Stimulated activated CD4-positive, alpha-beta T cell treated with anti-CD3 and anti-CD28 coated beads, Interleukin-2, amount 100 ng/mL, for 48 hours (primary cell): ENCODE measurements at regions not wholly inside any gene's neighbourhood (a gene's known extent, or its start where the extent isn't known, plus 50 kb on each side); places are given as distances from the start of the nearest gene placed in this dataset.

Experiments
- DNase-seq, 2 donors: peaks; one replicate each; pipeline ENCODE4 v3.0.0-alpha.2; 2020

DNA sequence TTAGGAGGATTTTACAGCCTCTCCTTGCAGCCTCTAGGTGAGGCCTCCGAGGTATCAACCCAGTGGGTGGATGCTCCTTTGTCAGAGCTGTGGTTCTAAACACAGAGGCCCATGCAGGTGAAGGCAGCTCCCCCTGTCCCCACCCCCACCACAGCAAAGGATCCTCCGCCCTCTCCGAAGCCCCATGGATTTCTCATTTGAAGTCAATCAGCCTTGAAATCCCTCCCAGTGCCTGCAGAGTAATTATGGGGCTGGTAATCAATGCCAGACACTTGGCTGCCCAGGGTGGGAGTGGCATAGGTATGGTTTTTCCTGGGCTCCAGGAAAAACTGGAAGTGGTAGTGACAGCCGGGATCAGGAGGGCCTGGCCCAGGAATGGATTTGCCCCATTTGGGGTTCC lies 119.5 kb upstream of the CSF3R start:
- DNase-seq: no peak

DNA sequence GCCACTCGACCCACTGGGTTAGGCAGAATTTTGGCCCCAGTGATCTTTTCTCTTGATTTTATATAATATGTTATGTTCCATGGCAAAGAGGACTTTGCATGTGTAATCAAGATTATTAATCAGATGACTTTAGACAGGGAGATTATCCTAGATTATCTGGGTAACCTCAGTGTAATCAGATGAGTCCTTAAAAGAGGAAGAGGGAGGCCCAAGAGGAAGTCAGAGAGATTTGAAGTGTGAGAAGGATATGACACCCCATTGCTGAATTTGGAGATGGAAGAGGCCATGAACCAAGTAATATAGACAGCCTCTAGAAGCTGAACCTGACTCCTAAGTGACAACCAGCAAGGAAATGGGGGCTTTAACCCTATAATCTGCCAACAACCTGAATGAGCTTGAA lies 117.1 kb upstream of the CSF3R start:
- no peak for DNase-seq

DNA sequence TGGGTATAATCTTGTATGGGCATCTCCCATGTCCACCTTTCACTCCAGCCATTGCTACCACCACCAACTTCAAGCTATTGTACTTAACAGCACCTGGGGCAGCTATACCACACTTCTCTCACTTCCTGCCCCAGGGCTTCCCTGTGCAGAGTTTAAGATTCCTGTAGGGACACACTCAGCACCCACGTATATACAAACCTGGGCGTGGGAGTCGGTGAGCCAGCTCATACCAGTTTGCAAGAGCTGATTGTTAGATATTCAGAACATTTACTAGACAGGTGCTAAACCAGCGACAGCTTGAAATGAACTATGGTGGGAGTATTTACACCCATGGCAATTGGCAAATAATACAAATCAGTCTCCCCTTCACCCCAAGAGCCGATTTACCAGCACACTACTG lies 114.8 kb upstream of the CSF3R start:
- DNase-seq: no peak

DNA sequence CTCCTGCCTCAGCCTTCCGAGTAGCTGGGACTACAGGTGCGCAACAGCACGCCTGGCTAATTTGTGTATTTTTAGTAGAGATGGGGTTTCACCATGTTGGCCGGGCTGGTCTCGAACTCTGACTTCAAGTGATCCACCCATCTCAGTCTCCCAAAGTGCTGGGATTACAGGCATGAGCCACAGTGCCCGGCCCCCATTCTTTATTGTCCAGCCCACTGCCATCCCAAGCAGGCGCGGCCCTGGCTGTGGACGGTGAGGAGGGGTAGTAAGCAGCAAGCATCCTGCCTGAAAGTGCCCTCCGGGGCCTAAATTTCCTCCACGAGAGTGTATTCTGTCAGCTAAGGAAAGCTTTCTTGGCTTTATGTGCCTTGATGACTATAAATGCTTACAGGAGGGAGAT lies 113.2 kb upstream of the CSF3R start:
- DNase-seq: no peak

DNA sequence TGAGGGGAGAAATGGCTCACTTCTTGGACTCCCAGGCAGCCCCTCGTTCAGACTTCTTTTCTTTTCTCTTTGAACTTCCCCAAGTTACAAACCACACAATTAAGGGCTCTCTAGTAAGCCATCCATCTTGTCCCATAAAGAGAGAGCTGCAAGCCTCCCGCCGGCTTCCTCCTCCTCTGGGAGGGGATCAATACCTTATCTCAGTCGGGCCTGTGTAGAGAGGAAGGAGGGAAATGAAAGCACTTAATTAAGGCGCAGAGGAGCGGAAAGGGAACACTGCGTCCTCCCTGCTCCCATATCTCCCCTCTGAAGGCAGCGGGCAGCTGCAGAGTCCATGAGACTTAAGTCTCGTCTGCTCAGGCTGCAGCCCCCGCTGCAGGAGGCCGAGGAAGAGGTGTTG lies 112.6 kb upstream of the CSF3R start:
- no peak for DNase-seq

DNA sequence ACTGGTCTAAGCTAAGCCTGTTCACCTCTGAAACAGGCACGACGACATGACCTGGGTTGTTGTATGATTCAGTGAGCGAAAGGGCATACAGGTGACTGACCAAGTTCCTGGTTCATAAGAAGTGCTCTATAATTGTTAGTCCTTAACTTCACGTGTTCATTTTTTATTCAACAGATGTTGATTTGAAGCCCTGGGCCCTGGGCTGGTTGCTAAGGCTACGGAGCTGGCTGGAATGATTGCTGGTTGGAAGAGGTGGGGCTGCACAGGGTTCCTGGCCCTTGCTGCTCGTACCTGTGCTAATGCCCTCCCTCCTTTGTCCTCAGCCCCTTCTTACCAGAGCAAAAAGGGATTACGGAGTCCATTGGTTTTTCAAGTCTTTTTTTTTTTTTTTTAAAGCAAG lies 111.3 kb upstream of the CSF3R start:
- no peak for DNase-seq

DNA sequence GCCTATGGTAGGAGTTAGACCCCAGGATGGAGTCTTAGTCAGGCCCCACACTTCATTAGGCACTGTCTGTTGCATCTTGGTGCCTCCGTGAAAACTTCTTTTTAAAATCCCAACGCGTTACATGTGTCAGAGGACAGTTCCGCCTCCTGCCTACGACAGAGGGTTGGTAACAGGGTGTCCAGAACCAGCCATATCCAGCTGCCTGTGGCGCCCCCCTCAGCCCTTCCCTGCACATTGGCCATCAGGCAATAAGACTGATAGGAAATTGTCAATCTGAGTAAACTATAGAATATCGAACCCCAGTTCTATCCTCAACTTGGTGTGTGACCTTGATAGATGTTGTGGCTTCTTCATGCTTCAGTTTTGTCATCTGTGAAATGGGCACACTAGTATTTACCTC lies 108.6 kb upstream of the CSF3R start:
- DNase-seq: no peak

DNA sequence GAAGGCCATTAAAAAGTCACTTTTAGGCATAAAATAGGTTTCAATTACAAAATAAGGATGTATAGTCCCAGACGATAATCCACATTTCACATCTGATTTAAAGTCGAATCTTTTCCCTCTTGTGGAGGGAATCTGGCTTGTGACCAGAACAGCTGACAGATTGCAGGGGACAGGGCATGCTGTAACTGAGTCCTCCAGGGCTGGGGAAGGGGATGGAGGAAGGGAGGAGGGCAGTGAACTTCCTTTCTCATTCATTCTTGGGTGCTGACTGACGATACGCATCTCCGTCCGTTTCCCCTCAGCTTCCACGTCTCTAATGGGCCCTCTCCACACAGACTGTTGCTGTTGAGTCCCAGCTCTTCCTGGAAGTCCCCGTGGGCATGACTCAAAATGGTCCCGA lies 108.1 kb upstream of the CSF3R start:
- no peak for DNase-seq

DNA sequence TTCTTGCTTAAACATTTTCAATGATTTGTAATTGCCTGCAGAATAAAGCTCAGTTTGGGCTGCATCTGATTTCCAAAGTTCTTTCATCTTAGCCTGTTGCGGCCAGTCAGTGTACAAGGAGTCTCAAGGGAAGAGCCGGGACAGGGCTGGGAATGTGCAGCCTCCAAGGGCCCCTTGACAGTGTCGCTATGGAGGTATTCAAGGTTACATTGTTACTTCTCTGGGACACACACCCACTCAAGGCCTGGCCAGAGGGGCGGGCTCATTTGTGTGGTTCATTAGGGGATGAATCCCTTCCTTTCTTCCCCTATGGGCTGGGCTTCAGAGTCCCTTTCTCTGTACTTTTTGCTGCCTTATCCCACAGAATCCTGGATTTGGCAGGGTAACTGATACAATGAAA lies 107.6 kb upstream of the CSF3R start:
- DNase-seq: no peak

DNA sequence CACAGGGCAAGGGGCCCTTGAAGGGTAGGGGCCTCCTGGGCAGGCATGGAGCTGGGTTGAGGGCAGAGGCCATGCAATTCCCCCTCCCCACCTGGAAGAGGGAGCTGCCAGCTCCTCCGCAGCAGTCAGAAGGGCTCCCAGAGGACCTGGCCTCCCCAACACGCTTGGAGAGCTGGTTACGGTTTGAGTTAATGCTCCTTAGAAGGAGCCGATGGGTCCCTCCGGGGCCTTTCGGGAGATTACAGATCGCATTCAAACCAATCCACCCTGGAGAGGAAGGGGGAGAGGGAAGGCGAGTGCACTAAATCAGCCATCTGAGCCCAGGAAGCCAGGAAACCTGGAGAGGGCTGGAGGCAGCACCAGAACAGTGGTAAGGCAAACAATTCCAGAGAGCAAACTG lies 106.3 kb upstream of the CSF3R start:
- no peak for DNase-seq

DNA sequence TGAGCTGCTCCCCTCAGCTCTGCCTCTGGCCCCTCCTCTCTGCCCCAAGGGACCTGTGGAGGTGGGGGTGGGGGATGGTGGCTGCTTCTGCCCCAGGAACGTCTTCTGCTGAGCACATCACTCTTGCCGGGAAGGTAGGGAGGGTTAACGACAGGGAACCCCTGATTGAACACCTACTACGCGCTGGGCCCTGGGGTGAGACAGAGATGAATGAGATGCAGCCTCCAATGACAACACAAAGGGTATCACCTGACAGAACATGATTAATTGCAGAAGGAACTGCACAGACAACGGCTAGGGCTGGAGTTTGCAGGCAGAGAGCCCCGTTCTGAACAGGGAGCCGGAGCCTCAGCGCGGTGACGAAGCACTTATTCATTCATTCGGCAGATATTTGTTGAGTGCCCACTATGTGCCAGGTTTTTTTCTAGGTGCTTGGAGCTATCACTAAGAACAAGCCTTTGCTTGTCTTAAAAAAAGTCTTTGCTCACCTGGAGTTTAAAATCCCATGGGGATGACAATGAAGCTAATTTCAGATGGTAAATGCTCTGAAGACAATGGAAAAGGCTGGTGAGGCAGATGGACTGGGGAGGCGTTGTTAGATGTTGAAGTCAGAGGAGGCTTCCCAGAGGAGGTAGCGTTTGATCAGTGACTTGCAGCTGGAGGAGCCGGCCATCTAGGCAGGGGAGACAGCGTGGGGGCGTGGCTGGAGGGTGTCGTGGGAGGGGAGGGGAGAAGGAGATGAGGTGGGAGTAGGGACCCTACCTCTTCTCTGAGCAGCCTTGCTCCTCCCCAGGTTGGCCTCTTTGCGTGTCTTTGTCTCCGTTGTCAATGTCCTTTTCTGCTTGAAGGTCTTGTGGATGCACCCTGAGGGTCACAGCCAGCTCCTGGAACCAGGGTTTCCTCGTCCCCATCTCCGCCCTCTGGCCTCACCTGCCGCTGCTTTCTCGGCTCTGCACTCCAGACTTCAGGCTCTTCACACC lies 103.1 kb upstream of the CSF3R start:
- DNase-seq: no peak

DNA sequence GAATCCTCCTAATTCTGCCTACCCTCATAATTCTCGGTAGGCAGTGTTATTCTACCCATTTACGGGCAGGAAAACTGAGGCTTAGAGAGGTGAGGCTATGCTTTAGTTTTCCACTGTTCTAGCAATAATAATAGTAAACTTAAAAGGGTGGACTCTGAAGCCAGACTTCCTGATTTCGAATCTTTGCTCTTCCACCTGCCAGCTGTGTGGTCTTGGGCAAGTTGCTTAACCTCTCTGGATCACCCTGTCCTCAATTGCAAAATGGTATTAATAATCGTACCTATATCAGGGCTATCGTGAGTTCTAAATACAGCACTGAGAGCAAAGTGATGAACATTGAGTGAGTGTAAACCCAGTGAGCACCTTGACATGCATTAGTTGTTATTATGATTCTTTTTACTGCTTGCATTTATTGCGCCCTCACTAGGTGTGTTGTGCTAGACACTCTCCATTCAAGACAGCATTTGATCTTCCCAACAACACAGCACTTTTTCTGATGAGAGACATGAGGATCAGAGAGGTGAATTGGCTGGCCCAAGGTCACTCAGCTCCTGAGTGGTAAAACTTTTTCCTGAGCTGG lies 102.3 kb upstream of the CSF3R start:
- no peak for DNase-seq

DNA sequence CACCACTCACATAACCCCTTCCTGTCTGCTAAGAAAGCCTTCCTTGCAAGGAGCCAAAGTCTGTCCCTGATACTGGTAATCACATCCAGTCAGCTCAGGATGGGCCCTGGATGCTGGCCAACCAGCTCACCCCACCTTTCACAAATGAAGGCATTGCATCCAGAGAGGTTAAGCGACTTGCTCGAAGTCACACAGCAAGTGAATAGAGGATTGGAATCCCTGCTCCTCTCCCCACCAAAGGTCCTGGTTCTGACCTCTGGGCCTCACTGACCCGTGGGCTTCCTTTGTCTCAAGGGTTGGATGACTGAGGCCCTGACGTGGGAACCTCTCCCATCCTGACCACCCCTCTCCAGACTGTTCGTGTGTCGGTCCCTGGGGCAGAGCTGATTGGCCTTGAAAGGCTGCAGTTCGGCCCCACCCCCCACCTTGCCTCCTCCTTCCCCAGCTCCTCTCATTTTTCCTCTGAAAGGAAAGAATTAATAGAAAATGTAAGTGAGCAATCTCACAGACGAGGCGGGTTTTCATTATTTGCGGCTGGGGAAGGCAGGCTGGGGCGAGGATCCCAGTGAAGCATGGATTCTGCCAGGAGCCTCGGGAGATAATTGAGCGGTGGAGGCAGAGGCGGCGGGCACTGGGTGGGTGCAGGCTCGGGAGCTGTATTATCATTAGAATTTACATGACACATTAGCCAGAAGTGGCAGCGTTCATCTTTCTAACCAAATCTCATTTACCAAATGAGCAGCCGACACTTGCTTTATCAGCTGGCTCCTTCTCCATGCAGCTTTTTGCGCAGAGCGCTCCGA lies 101.5 kb upstream of the CSF3R start:
- no peak for DNase-seq

DNA sequence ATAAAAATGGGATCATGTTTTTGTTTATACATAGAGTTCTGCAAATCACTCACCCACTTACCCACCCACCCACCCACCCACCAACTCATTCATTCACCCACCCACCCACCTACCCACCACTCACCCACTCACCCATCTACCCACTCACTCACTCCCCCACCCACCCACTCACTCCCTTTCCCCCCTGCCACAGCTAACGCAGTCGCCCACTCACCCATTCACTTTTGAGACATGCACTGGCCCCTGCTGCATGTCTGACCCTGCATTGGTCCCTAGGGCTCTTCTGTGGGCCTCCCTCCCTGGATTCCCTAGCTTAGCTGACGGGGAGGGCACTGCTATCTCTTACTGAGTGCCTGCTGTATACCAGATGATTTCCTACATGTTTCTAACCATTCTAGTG lies 100.4 kb upstream of the CSF3R start:
- no peak for DNase-seq

DNA sequence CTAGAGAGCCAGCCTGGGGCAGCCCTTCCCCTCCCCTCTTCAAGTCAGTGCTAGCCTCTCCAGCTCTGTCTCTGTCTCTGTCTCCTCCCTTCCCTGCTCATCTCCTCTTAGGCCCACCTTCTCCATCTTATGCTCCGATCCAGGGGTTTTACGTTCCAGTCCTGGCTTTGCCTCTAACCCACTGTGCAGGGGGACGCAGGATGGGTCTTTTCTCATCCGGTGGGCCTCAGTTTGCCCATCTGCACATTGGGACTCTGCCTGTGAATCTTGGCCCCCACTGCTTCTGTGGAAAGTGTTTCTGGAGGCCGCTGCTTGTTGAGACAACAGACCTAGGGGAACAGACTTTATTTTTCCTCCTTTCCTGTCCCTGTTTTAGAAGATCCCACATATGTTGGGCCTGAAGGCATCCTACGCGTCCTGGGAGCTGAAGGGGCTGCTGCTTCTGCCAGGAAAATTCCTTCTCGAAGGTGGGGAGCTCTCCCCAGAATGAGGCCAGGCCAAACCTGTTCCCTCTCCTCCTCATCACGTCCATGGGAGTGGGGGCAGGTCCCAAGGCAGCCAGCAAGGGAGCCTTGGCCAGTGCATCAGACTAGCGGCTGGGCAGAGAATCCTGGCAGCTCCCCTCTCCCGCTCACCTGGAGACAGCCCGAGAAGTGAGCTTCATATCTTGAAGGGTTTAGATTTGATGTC lies 99.5 kb upstream of the CSF3R start:
- no peak for DNase-seq

DNA sequence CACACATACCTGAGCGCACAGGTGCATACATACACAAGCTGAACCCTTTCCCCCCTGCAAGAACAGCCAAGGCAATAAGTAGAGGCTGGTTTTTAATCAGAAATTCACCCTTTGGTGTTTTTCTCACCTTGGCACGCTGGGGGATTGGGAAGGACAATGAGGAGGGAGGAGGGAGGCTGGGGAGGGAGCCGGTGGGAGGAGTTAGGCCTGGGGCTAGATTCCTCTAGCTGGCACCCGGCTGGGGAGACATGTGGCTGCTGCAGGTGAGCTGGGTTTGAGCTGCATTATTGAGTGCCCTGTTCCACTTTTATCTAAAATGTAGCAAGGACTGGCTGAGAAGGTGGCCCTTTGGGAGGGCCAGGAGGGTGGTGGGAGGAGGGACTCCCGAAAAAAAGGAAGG lies 97.8 kb upstream of the CSF3R start:
- no peak for DNase-seq

DNA sequence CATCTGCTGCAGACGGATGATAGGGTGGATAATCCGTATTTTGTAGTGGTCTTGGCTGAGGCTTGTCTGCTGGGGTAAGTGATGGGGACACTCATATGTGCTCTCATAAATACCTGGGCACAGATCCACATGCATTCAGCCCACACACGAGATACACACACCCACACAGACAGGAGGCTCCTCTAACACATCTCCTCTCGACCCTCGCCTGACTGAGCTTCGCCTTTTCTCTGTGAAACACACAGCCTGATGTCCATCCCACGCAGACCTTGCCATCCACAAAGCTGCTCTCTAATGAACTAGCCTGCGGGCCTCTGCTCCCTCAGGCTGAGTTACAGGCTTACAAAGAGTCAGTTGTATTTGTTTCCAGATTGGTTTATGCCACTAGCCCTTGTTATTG lies 96.3 kb upstream of the CSF3R start:
- no peak for DNase-seq

DNA sequence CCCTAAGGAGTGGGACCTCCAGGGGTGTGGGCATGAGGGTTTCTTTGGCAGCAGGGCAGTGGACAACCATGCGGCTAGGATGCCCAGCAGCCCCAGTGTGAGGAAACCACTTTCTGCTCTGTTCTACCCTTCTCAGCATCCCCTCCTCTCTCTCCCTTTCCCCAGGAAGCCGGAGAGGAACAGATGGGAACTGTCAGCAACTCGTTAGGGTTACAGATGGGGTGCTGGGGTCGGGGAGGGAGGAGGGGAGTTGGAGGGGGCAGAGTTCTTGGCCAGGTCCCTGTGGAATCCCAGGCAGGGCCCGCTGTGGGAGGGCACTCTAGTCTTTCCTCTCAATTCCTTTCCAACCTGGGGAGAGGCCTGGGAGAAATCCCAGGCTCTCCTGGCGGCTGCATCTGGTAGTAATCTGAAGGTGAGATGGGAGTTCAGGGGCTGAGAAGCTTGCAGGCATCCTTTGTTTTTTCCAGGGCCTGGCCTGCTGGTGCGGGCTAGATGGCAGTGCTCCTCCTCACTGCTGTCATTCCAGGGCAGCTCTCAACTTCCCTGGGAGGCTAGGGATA lies 93.9 kb upstream of the CSF3R start:
- no peak for DNase-seq

DNA sequence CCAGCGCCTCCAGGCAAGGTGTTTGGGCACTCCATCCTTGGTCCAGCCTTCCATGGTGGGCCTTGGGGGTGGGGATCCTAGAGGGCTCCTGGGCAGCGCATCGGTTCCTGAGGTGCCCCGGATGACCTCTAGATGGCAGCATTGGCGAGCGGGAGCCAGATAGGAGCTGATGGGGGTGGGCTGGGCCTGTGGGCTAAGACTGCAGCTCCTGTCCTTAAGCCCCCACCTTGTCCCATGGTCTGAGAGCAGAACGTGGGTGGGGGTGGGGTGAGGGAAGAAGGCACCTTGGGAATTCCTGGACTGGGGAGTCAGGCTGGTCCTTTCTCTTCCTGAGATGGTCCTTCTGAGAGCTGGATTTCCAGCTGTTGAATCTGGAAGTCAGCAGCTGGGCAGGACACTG lies 93.4 kb upstream of the CSF3R start:
- DNase-seq: peak; percentile 44 to 57

DNA sequence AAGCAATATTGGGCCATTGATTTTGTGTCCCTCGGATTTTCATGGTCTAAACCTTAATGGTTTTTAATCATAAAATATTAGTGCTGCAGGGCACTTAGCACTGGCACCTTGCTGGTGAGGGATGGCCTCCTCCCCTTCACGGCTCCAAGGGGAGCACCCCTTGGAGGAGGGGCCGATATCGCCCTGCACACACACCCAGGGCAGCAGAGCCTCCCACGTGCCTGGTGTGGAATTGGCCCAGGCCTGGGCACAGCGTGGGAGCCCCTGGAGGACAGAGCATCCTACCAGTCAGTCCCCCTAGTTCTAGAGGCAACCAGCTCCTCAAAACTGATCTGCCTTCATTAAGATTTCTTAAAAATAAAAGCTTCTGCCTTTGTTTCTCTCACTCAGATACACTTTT lies 90.7 kb upstream of the CSF3R start:
- DNase-seq: no peak

DNA sequence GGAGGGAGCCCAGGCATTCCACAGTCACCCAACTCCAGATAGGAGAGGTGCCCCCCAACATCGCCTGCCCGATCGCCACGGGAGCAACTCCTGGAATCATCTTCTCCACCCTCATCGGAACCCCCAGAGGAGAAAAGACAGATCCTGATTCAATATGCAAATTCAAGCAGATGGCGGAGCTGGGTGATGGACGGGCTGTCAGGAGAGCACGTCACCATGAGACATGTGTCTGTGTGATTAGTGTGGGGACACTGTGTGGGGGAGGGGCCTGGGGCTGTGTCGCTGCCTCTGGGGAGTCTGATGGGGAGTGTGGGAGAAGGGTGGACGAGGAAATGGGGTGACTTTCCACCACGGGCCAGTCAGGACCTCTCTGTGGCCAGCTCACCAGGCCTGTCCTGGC lies 90.2 kb upstream of the CSF3R start:
- DNase-seq: no peak

DNA sequence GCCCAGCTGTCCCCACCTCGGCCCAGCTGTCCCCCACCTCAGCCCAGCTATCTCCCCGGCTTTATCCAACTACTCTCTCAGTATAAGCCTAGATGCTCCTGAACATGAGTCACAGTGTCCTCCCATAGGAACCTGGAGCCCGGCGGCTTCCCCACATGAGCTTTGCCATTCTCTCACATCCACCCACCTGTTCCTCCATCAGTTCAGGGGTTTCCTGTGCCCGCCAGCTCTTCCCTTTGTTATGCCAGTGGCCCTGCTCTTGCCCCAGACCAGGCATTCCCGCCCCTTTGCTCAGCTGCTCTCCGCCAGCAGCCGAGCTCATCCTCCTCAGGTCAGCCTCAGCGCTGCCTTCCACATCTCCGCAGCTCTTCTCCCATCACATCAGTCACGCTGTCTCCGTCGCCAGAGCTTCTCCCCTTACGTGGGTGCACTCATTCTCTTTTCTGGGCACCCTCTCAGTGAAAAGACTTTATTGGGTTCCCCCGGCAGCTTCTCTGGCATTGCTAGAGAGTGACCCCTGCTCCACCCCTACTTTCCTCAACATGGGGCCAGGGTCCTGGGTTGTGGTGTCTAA lies 89.5 kb upstream of the CSF3R start:
- no peak for DNase-seq

DNA sequence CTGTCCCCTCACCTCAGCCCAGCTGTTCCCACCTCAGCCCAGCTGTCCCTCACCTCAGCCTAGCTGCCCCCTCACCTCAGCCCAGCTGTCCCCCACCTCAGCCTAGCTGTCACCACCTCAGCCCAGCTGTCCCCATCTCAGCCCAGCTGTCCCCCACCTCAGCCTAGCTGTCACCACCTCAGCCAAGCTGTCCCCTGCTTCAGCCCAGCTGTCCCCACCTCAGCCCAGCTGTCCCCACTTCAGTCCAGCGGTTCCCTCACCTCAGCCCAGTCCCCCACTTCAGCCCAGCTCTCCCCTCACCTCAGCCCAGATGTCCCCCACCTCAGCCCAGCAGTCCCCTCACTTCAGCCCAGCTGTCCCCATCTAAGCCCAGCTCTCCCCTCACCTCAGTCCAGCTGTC lies 88.4 kb upstream of the CSF3R start:
- DNase-seq: no peak
